SH-SY5Y (cell line): ENCODE measurements at regions not wholly inside any gene's neighbourhood (a gene's known extent, or its start where the extent isn't known, plus 50 kb on each side); places are given as distances from the start of the nearest gene placed in this dataset.

Experiments
- GATA2 ChIP-seq: IDR thresholded peaks from 2 replicates; pipeline ENCODE4 v1.6.1; 2011; ENCODE audit warnings: mild to moderate bottlenecking, low read depth, low read length
- GATA3 ChIP-seq: IDR thresholded peaks from 2 replicates; pipeline ENCODE4 v1.6.1; 2011; ENCODE audit warnings: low read depth, mild to moderate bottlenecking, low read length, moderate library complexity

GRCh38 chr5:158267228-158267627 is 408.3 kb upstream of the CLINT1 start:
- TF ChIP-seq GATA2 (no peak), GATA3 (no peak)
